ENCODE measurements at regions not wholly inside any gene's neighbourhood (a gene's known extent, or its start where the extent isn't known, plus 50 kb on each side); places are given as distances from the start of the nearest gene placed in this dataset.

GRCh38 chr3:103672346-103672745, 1237.5 kb downstream of the ZPLD1 start:
- H3K27me3 ChIP-seq (ENCODE audit: control insufficient read depth, extremely low read depth, insufficient read depth, low read length): no peaks in the 10 kb centered on the region
- no peaks in the 10 kb centered on the region for H3K9me3 ChIP-seq (ENCODE audit: control insufficient read depth, low read depth, low read length)
- no peaks in the 10 kb centered on the region for H3K4me1 ChIP-seq (ENCODE audit: control insufficient read depth, extremely low read depth, insufficient read depth, low read length)
- H2AFZ ChIP-seq (ENCODE audit: control insufficient read depth, low read length): peak overlapping the region; percentile 16
- no peaks in the 10 kb centered on the region for H3K36me3 ChIP-seq (ENCODE audit: control insufficient read depth in 2 of 2, extremely low read depth in 1 of 2, insufficient read depth in 2 of 2, low read length in 2 of 2)
- H3K79me2 ChIP-seq (ENCODE audit: control insufficient read depth, insufficient read depth, low read length): no peaks in the 10 kb centered on the region
- H3K9me1 ChIP-seq (ENCODE audit: control insufficient read depth, extremely low read depth, insufficient read depth, low read length): no peaks in the 10 kb centered on the region
- no peak for DNase-seq (ENCODE audit: low read depth, low spot score)
- no peak overlapping the region for H3K27ac ChIP-seq (ENCODE audit: control insufficient read depth, insufficient read depth, low read length)
- TF ChIP-seq, protein P1, sequence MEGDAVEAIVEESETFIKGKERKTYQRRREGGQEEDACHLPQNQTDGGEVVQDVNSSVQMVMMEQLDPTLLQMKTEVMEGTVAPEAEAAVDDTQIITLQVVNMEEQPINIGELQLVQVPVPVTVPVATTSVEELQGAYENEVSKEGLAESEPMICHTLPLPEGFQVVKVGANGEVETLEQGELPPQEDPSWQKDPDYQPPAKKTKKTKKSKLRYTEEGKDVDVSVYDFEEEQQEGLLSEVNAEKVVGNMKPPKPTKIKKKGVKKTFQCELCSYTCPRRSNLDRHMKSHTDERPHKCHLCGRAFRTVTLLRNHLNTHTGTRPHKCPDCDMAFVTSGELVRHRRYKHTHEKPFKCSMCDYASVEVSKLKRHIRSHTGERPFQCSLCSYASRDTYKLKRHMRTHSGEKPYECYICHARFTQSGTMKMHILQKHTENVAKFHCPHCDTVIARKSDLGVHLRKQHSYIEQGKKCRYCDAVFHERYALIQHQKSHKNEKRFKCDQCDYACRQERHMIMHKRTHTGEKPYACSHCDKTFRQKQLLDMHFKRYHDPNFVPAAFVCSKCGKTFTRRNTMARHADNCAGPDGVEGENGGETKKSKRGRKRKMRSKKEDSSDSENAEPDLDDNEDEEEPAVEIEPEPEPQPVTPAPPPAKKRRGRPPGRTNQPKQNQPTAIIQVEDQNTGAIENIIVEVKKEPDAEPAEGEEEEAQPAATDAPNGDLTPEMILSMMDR (optimal IDR thresholded peaks at IDR 0.05 in 1 of 3, IDR thresholded peaks at IDR 0.05 in 1 of 3, conservative IDR thresholded peaks at IDR 0.05 in 1 of 3; ENCODE audit: extremely low read depth in 1 of 3, insufficient read depth in 2 of 3, low read length in 3 of 3): no peak
- TF ChIP-seq EZH2 (IDR thresholded peaks at IDR 0.05; ENCODE audit: low read length): no peak
- dilution Hi-C loops (cut with MboI; ENCODE audit: extremely low pct_ligation_motif_present, low sequenced_read_pairs): no loop called here
- no peak for FAIRE-seq
- H3K4me2 ChIP-seq (ENCODE audit: control insufficient read depth, extremely low read depth, insufficient read depth, low read depth, low read length): no peak overlapping the region
- H3K9ac ChIP-seq (ENCODE audit: control insufficient read depth, extremely low read depth, insufficient read depth, low read length): no peak overlapping the region
- H4K20me1 ChIP-seq (ENCODE audit: control insufficient read depth, extremely low read depth, insufficient read depth, low read length): no peaks in the 10 kb centered on the region
- no peak overlapping the region for H3K4me3 ChIP-seq (ENCODE audit: control insufficient read depth in 2 of 3, extremely low read depth in 1 of 3, insufficient read depth in 2 of 3, low read depth in 1 of 3, low read length in 3 of 3)

- Histone ChIP-seq H3K9me1 (ENCODE audit: control insufficient read depth, extremely low read depth, insufficient read depth, low read length) (no peaks in the 10 kb centered on the region), H3K79me2 (ENCODE audit: control insufficient read depth, insufficient read depth, low read length) (no peaks in the 10 kb centered on the region), H3K4me2 (ENCODE audit: control insufficient read depth, extremely low read depth, insufficient read depth, low read depth, low read length) (no peak overlapping the region), H3K27me3 (ENCODE audit: control insufficient read depth, extremely low read depth, insufficient read depth, low read length) (no peaks in the 10 kb centered on the region), H3K27ac (ENCODE audit: control insufficient read depth, insufficient read depth, low read length) (no peak overlapping the region), H3K9ac (ENCODE audit: control insufficient read depth, extremely low read depth, insufficient read depth, low read length) (no peak overlapping the region), H2AFZ (ENCODE audit: control insufficient read depth, low read length) (no peak overlapping the region), H3K9me3 (ENCODE audit: control insufficient read depth, low read depth, low read length) (no peaks in the 10 kb centered on the region), H3K4me1 (ENCODE audit: control insufficient read depth, extremely low read depth, insufficient read depth, low read length) (no peaks in the 10 kb centered on the region), H4K20me1 (ENCODE audit: control insufficient read depth, extremely low read depth, insufficient read depth, low read length) (no peaks in the 10 kb centered on the region), H3K4me3 (ENCODE audit: control insufficient read depth in 2 of 3, extremely low read depth in 1 of 3, insufficient read depth in 2 of 3, low read depth in 1 of 3, low read length in 3 of 3) (no peak overlapping the region), H3K36me3 (ENCODE audit: control insufficient read depth in 2 of 2, extremely low read depth in 1 of 2, insufficient read depth in 2 of 2, low read length in 2 of 2) (no peaks in the 10 kb centered on the region)
- FAIRE-seq (no peak), DNase-seq (ENCODE audit: low read depth, low spot score) (no peak)
- TF ChIP-seq, protein P1 (optimal IDR thresholded peaks at IDR 0.05 in 1 of 3, IDR thresholded peaks at IDR 0.05 in 1 of 3, conservative IDR thresholded peaks at IDR 0.05 in 1 of 3; ENCODE audit: extremely low read depth in 1 of 3, insufficient read depth in 2 of 3, low read length in 3 of 3): no peak
- TF ChIP-seq EZH2 (IDR thresholded peaks at IDR 0.05; ENCODE audit: low read length): no peak
- dilution Hi-C loops (cut with MboI; ENCODE audit: extremely low pct_ligation_motif_present, low sequenced_read_pairs): no loop called here
Observed at GRCh38 chr3:103684904-103685303, 1250.1 kb downstream of the ZPLD1 start.
